ENCODE measurements at regions not wholly inside any gene's neighbourhood (a gene's known extent, or its start where the extent isn't known, plus 50 kb on each side); places are given as distances from the start of the nearest gene placed in this dataset.
"Not testable (repeated sequence)": the region's sequence is repeated elsewhere in the genome, so short reads cannot be mapped to it uniquely, and the experiment has no call there.

DNA sequence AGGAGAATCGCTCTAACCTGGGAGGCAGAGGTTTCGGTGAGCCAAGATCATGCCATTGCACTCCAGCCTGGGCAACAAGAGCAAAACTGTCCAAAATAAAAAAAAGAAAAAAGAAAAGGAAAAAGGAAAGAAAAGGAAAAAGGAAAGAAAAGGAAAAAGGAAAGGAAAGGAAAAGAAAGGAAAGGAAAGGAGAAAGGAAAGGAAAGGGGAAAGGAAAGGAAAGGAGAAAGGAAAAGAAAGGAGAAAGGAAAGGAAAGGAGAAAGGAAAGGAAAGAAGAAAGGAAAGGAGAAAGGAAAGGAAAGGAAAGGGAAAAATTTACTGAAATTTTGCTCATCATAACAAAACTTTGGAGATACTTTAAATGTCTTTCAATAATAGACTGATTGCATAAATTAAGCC lies 391.3 kb upstream of the GYPC start:
- no peaks in the 10 kb centered on the region for H3K36me3 ChIP-seq (ENCODE audit: insufficient read depth, low read depth, low read length)
- no peak overlapping the region for H3K9ac ChIP-seq (ENCODE audit: low read depth, low read length)
- no peak overlapping the region for H3K4me3 ChIP-seq (ENCODE audit: low read length)
- H3K27me3 ChIP-seq (ENCODE audit: insufficient read depth, low read length), result no peaks in the 10 kb centered on the region
- no peaks in the 10 kb centered on the region for H3K9me3 ChIP-seq (ENCODE audit: insufficient read depth, low read depth, low read length)
- H3K27ac ChIP-seq (ENCODE audit: low read length), result no peak overlapping the region
- no peaks in the 10 kb centered on the region for H3K4me1 ChIP-seq (ENCODE audit: insufficient read depth, low read length)

DNA sequence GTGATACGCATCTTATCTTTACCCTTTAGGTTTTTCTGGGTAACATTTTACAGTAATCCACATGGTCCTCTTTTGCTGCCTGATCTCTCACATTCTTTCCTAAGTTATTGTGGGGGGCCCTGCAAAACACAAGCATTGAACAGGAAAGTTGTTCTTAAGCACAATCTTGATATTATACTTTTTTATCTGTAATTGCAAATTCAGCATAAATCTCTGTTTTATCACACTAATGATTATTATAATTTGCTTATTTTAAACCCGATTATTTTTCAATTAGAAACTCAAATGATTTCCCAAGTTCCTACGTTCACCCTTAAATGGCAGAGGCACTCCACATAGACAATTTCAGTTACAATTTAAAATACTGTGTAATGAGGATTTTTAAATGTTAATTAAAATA lies 386.0 kb upstream of the GYPC start:
- Histone ChIP-seq H3K9me3 (ENCODE audit: insufficient read depth, low read depth, low read length) (no peaks in the 10 kb centered on the region), H3K27ac (ENCODE audit: low read length) (no peak overlapping the region), H3K36me3 (ENCODE audit: insufficient read depth, low read depth, low read length) (no peaks in the 10 kb centered on the region), H3K27me3 (ENCODE audit: insufficient read depth, low read length) (no peaks in the 10 kb centered on the region), H3K4me1 (ENCODE audit: insufficient read depth, low read length) (no peaks in the 10 kb centered on the region), H3K4me3 (ENCODE audit: low read length) (no peak overlapping the region), H3K9ac (ENCODE audit: low read depth, low read length) (no peak overlapping the region)

DNA sequence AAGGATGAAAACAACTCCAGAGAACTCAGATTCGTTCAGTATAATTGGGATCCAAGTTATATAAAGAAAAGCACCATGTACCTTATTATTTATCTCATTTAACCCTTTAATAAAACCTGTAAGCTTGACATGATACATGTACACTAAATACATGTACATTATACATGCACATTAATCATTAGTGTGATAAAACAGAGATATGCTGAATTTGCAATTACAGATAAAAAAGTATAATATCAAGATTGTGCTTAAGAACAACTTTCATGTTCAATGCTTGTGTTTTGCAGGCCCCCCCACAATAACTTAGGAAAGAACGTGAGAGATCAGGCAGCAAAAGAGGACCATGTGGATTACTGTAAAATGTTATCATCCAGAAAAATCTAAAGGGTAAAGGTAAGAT lies 385.4 kb upstream of the GYPC start:
- no peaks in the 10 kb centered on the region for H3K36me3 ChIP-seq (ENCODE audit: insufficient read depth, low read depth, low read length)
- H3K4me3 ChIP-seq (ENCODE audit: low read length), result no peak overlapping the region
- H3K4me1 ChIP-seq (ENCODE audit: insufficient read depth, low read length), result no peaks in the 10 kb centered on the region
- no peaks in the 10 kb centered on the region for H3K27me3 ChIP-seq (ENCODE audit: insufficient read depth, low read length)
- H3K27ac ChIP-seq (ENCODE audit: low read length), result no peak overlapping the region
- H3K9ac ChIP-seq (ENCODE audit: low read depth, low read length), result no peak overlapping the region
- no peaks in the 10 kb centered on the region for H3K9me3 ChIP-seq (ENCODE audit: insufficient read depth, low read depth, low read length)

DNA sequence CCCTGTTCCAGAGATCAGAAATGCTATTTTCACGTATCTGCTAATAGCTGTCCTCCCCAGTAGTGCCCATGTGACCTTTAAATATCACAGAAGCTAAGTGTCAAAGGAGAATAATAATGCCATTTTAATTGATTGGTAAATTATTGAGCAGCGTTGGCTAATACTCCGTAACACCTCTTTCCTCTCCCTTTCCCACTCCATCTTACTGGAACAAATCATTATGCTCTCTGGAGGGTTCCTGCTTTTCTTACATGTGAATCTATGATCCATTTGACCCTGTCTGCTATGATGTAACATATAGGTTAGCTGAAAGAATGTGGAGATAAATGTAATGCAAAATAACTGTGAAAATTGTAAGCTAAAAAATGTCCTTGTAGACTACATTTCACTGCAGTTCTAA lies 383.6 kb upstream of the GYPC start:
- H3K9me3 ChIP-seq (ENCODE audit: insufficient read depth, low read depth, low read length), result no peaks in the 10 kb centered on the region
- H3K9ac ChIP-seq (ENCODE audit: low read depth, low read length), result no peak overlapping the region
- H3K4me3 ChIP-seq (ENCODE audit: low read length), result no peak overlapping the region
- H3K27ac ChIP-seq (ENCODE audit: low read length), result no peak overlapping the region
- no peaks in the 10 kb centered on the region for H3K4me1 ChIP-seq (ENCODE audit: insufficient read depth, low read length)
- no peaks in the 10 kb centered on the region for H3K27me3 ChIP-seq (ENCODE audit: insufficient read depth, low read length)
- H3K36me3 ChIP-seq (ENCODE audit: insufficient read depth, low read depth, low read length), result no peaks in the 10 kb centered on the region

DNA sequence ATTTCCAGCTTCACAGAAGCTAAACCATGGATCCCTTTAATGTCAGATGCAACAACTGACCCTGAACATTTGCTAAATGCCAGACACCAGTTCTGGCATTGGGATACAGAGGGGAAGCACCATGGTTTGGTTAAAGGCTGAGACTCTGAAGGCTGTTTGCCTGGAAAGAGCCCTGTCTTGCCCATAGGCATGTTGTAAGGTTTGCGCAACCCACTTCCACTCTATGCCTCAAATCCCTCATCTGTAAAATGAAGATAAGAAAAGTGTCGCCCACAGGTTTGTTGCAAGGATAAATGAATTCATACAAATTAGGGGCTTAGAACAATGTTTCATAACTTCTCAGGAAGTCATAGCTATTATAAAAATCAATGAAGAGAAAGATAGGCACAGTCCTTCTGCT lies 380.9 kb upstream of the GYPC start:
- Histone ChIP-seq H3K27me3 (ENCODE audit: insufficient read depth, low read length) (no peaks in the 10 kb centered on the region), H3K9ac (ENCODE audit: low read depth, low read length) (no peak overlapping the region), H3K4me1 (ENCODE audit: insufficient read depth, low read length) (no peaks in the 10 kb centered on the region), H3K36me3 (ENCODE audit: insufficient read depth, low read depth, low read length) (no peaks in the 10 kb centered on the region), H3K4me3 (ENCODE audit: low read length) (no peak overlapping the region), H3K27ac (ENCODE audit: low read length) (no peak overlapping the region), H3K9me3 (ENCODE audit: insufficient read depth, low read depth, low read length) (no peaks in the 10 kb centered on the region)

DNA sequence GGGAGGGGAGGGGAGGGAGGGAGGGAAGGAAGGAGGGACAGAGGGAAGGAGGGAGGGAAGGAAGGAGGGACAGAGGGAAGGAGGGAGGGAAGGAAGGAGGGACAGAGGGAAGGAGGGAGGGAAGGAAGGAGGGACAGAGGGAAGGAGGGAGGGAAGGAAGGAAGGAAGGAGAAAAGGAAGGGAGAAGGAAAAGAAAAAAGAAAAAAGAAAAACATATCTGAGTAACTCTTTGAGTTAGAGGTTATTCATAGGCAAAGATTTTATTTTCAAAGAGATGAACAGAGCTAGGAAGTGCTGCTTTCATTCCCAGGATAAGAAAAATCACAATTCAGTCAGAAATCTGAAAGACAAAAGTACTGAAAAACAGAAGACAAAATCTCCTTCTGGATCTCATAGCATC lies 379.7 kb upstream of the GYPC start:
- not testable (repeated sequence) for H3K27ac ChIP-seq (ENCODE audit: low read length); H3K27me3 ChIP-seq (ENCODE audit: insufficient read depth, low read length); H3K4me1 ChIP-seq (ENCODE audit: insufficient read depth, low read length); H3K9me3 ChIP-seq (ENCODE audit: insufficient read depth, low read depth, low read length); H3K4me3 ChIP-seq (ENCODE audit: low read length); H3K36me3 ChIP-seq (ENCODE audit: insufficient read depth, low read depth, low read length); H3K9ac ChIP-seq (ENCODE audit: low read depth, low read length)

DNA sequence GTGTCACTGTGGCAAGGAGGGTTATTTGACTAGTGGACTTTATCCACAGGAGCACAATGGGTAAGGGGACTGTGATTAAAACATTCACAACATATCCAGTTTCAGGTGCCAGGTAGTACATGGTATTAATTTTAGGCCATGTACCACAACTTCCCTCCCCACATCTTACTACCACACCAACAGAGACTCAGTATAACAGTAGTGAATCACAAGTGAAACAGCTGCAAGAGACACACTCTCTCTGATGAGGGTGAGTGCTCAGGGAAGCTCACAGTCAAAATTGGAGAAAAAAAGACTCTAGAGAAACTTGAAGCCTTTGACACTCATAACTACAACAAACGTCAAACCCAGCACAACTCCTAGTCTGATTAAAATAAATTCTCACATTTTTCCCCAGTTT lies 367.6 kb upstream of the GYPC start:
- H3K9me3 ChIP-seq (ENCODE audit: insufficient read depth, low read depth, low read length), result no peaks in the 10 kb centered on the region
- H3K27ac ChIP-seq (ENCODE audit: low read length), result no peak overlapping the region
- no peaks in the 10 kb centered on the region for H3K27me3 ChIP-seq (ENCODE audit: insufficient read depth, low read length)
- H3K4me3 ChIP-seq (ENCODE audit: low read length), result no peak overlapping the region
- no peaks in the 10 kb centered on the region for H3K4me1 ChIP-seq (ENCODE audit: insufficient read depth, low read length)
- no peaks in the 10 kb centered on the region for H3K36me3 ChIP-seq (ENCODE audit: insufficient read depth, low read depth, low read length)
- H3K9ac ChIP-seq (ENCODE audit: low read depth, low read length), result no peak overlapping the region

DNA sequence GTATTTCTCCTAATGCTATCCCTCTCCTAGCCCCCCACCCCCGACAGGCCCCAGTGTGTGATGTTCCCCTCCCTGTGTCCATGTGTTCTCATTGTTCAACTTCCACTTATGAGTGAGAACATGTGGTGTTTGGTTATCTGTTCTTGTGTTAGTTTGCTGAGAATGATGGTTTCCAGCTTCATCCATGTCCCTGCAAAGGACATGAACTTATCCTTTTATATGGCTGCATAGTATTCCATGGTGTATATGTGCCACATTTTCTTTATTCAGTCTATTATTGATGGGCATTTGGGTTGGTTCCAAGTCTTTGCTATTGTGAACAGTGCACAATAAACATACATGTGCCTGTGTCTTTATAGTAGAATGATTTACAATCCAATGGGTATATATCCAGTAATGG lies 362.0 kb upstream of the GYPC start:
- H3K27me3 ChIP-seq (ENCODE audit: insufficient read depth, low read length); H3K9me3 ChIP-seq (ENCODE audit: insufficient read depth, low read depth, low read length); H3K36me3 ChIP-seq (ENCODE audit: insufficient read depth, low read depth, low read length); H3K4me1 ChIP-seq (ENCODE audit: insufficient read depth, low read length); H3K9ac ChIP-seq (ENCODE audit: low read depth, low read length); H3K4me3 ChIP-seq (ENCODE audit: low read length); H3K27ac ChIP-seq (ENCODE audit: low read length): not testable (repeated sequence)

DNA sequence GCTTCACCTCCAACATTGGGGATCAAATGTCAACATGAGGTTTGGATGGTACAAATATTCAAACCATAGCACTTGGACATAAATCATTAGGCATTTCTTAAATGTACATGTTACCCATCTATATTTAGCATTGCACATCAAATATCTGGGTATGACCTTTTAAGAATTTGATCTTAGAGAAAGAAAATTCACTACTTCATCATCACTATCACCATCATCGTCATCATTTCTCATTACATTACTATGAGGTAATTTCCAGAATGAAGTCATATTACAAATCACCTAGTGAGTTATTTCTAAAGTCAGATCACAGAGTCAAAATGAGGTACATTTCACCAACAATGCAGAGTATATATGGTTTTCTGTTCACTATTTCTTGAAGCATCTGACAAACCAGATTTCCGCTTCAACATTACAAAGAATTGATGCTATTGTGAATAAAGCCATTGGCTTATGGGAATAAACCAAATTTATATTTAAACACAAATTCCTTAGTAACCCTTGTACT lies 356.4 kb upstream of the GYPC start:
- Histone ChIP-seq H3K4me1 (ENCODE audit: insufficient read depth, low read length) (no peaks in the 10 kb centered on the region), H3K27ac (ENCODE audit: low read length) (no peak overlapping the region), H3K4me3 (ENCODE audit: low read length) (no peak overlapping the region), H3K36me3 (ENCODE audit: insufficient read depth, low read depth, low read length) (no peaks in the 10 kb centered on the region), H3K9me3 (ENCODE audit: insufficient read depth, low read depth, low read length) (no peaks in the 10 kb centered on the region), H3K27me3 (ENCODE audit: insufficient read depth, low read length) (no peaks in the 10 kb centered on the region), H3K9ac (ENCODE audit: low read depth, low read length) (no peak overlapping the region)

DNA sequence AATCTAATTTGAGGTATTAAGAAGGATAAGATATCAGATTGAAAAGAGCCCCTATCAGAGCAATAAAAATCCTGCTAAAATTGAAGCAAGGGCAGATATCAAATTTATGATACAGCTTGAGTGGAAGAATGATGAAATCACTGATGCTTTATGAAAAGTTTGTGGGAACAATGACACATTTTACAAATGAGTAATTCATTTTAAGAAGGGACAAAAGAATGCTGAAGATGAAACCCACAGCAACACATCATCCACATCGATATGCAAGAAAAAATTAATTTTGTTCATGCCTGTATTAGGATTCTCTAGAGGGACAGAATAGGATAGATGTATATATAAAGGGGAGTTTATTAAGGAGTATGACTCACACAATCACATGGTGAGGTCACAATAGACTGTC lies 355.6 kb upstream of the GYPC start:
- Histone ChIP-seq H3K4me1 (ENCODE audit: insufficient read depth, low read length) (no peaks in the 10 kb centered on the region), H3K9me3 (ENCODE audit: insufficient read depth, low read depth, low read length) (no peaks in the 10 kb centered on the region), H3K27ac (ENCODE audit: low read length) (no peak overlapping the region), H3K9ac (ENCODE audit: low read depth, low read length) (no peak overlapping the region), H3K27me3 (ENCODE audit: insufficient read depth, low read length) (no peaks in the 10 kb centered on the region), H3K36me3 (ENCODE audit: insufficient read depth, low read depth, low read length) (no peaks in the 10 kb centered on the region), H3K4me3 (ENCODE audit: low read length) (no peak overlapping the region)

DNA sequence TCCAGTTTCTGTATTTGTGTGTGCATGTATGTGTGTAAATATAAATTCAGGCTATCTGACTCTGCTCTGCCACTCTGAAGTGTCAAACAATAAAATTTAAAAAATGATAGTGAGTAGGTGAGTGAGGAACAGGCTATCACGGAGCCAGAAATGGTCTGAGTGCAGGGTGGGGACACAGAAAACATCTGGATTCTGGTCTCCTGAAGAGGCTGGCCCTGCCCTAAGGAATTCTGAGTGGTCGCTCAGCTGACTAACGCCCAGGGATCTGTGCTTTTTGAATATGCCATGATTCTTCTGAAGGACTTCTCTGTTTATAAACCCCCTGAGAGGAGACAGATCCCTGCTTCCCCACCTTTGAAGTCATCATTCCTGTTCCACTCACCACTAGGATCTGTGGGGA lies 353.9 kb upstream of the GYPC start:
- no peaks in the 10 kb centered on the region for H3K9me3 ChIP-seq (ENCODE audit: insufficient read depth, low read depth, low read length)
- no peaks in the 10 kb centered on the region for H3K27me3 ChIP-seq (ENCODE audit: insufficient read depth, low read length)
- H3K27ac ChIP-seq (ENCODE audit: low read length), result no peak overlapping the region
- H3K4me3 ChIP-seq (ENCODE audit: low read length), result no peak overlapping the region
- no peaks in the 10 kb centered on the region for H3K36me3 ChIP-seq (ENCODE audit: insufficient read depth, low read depth, low read length)
- H3K9ac ChIP-seq (ENCODE audit: low read depth, low read length), result no peak overlapping the region
- peaks cover 5% of the 10 kb centered on the region; the same call in 1 of the 2 replicates for H3K4me1 ChIP-seq (ENCODE audit: insufficient read depth, low read length)

DNA sequence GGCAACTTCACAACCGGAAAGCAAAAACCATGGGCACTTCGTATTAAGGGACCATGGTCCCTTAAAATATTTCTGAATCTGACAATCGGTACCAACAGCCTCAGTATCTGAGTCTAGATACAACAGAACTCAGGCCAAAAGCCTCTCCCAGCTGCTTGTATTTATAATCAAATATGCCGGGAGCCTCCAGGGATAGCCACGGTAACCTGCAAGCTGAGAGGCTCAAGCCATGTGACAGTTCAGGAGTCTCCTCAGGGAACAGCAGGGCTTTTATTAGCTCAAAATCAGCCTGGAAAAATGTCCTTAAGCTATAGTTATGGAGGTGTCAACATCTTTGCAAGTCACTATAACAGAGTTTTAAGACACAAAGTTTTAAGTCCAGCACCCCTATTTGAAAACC lies 352.8 kb upstream of the GYPC start:
- Histone ChIP-seq H3K9ac (ENCODE audit: low read depth, low read length) (no peak overlapping the region), H3K4me1 (ENCODE audit: insufficient read depth, low read length) (peaks cover 5% of the 10 kb centered on the region; the same call in 1 of the 2 replicates), H3K4me3 (ENCODE audit: low read length) (no peak overlapping the region), H3K27ac (ENCODE audit: low read length) (no peak overlapping the region), H3K36me3 (ENCODE audit: insufficient read depth, low read depth, low read length) (no peaks in the 10 kb centered on the region), H3K27me3 (ENCODE audit: insufficient read depth, low read length) (no peaks in the 10 kb centered on the region), H3K9me3 (ENCODE audit: insufficient read depth, low read depth, low read length) (no peaks in the 10 kb centered on the region)

DNA sequence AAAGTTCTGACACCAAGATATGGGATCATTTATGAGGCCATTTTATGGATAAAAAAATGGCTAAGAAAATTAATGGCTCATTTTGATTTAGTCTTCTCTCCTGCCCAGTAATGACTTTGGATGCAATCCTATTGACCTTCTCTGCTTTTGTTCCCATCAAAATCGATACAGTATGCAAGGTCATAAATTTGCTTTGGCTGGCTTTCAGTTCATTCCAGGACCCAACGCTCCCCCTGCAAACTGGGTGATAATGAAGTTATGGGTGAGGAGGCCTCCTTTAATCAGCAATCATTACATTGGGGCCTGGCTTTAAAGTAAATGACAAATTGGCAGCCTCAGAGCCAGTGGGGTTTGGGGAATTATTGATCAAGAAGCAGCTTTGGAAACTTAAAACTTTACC lies 351.8 kb upstream of the GYPC start:
- Histone ChIP-seq H3K4me1 (ENCODE audit: insufficient read depth, low read length) (peaks cover 5% of the 10 kb centered on the region; the same call in 1 of the 2 replicates), H3K27me3 (ENCODE audit: insufficient read depth, low read length) (no peaks in the 10 kb centered on the region), H3K4me3 (ENCODE audit: low read length) (no peak overlapping the region), H3K27ac (ENCODE audit: low read length) (no peak overlapping the region), H3K9me3 (ENCODE audit: insufficient read depth, low read depth, low read length) (no peaks in the 10 kb centered on the region), H3K36me3 (ENCODE audit: insufficient read depth, low read depth, low read length) (no peaks in the 10 kb centered on the region), H3K9ac (ENCODE audit: low read depth, low read length) (no peak overlapping the region)

Measured in iPS-20b (cell line).